Ovary (tissue), 7 donors: ENCODE measurements at regions not wholly inside any gene's neighbourhood (a gene's known extent, or its start where the extent isn't known, plus 50 kb on each side); places are given as distances from the start of the nearest gene placed in this dataset.

Experiments used
- DNase-seq, 5 donors: peaks; one replicate each; pipeline ENCODE4 v3.0.0-alpha.2; 2019 to 2020
- H3K27ac ChIP-seq, 2 donors: fragments of 200-600 bp; one replicate each; pipeline versions ENCODE4 v1.5.1 to v1.8.0; 2019 to 2022
- H3K27me3 ChIP-seq: fragments of 200-600 bp; one replicate; pipeline ENCODE4 v1.8.0; 2022
- H3K36me3 ChIP-seq: fragments of 200-600 bp; sonication (generic); one replicate; pipeline ENCODE4 v1.5.1; 2019
- H3K4me1 ChIP-seq: one replicate; pipeline ENCODE4 v1.8.1; 2013; ENCODE audit warnings: mild to moderate bottlenecking, moderate library complexity; ENCODE audit not compliant: insufficient read depth
- H3K4me3 ChIP-seq: fragments of 200-600 bp; sonication (generic); one replicate; pipeline ENCODE4 v1.5.1; 2017
- H3K9me3 ChIP-seq, 2 donors: fragments of 200-600 bp in 1 of 2; sonication (generic) in 1 of 2; one replicate each; pipeline versions ENCODE4 v1.5.1 to v1.8.1; 2013 to 2019; ENCODE audit warnings: mild to moderate bottlenecking in 1 of 2, moderate library complexity in 1 of 2
- EP300 ChIP-seq: sonication (generic); formaldehyde crosslinking; IDR thresholded peaks from one replicate; pipeline ENCODE4 v1.6.1; 2017; ENCODE audit warnings: antibody characterized with exemption
- POLR2A ChIP-seq: fragments of 450-650 bp; IDR thresholded peaks from one replicate; pipeline ENCODE4 v1.6.1; 2017; ENCODE audit warnings: antibody characterized with exemption, mild to moderate bottlenecking, moderate library complexity
- WGBS, 3 donors: extraction: QIAGEN DNeasy Blood & Tissue Kit in 1 of 3; methylation state at CpG; one replicate each; pipeline versions ENCODE4 v1.1.5 to v1.1.7; 2013 to 2017; 5-methylcytosine and 5-hydroxymethylcytosine counted together
- intact Hi-C, 4 donors: fragments of 100-400 bp; cut with DNase I; formaldehyde crosslinking; loops; one replicate each; pipeline versions ENCODE4 v1.11.0 to v1.15.1; 2022 to 2023
- TF ChIP-seq, protein P1 (sequence below), 3 donors: fragments of 450-650 bp in 2 of 3; fragments of 200-600 bp in 1 of 3; IDR thresholded peaks; one replicate each; pipeline versions ENCODE4 v1.5.1 to v1.8.0; 2016 to 2022; ENCODE audit warnings: antibody characterized with exemption in 3 of 3, mild to moderate bottlenecking in 1 of 3
- donor health status: DM: no; HTN: no; CAD: no; lungs with moderate emphysema.
- donor health status: DM: no; HTN: no; CAD: no.
- donor health status: Bipolar disorder and iron deficiency.
- donor health status: DM: no; HTN: no; CAD: no.
- donor health status: DM: yes; HTN: yes; CAD: no.

DNA sequence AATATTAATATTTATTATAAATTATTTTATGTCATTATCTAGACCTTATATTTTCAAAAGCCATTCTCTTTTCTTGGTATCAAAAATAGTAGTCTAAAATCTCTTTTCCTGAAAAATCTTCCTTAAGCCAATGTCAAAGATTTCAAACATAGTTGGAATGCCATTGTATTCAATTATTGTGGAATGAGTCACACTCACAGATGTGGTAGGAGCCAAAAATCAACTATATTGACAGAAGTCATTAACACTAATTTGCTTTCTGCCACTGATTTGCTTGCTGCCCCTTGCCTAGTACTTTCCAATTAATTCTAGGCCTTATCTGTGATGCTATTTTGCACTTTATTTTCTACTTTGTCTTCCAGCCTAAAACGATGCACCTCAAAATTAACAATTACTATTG, 1326.3 kb upstream of the GJE1 start:
- no peaks in the 10 kb centered on the region for H3K27me3 ChIP-seq

DNA sequence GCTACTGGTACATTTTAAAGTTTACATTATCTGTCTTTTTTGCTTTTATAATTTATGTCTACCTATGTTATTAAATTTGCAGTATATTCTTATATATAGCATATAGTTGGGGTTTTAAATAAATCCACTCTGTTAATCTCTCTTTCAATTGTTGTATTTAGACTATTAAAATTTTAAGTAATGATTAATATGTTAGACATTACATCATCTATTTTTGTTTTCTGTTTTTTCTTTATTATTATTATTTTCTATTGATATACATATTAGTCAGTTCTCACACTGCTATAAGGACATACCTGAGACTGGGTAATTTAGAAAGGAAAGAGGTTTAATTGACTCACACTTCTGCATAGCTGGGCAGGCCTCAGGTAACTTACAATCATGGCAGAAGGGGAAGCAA, 1338.2 kb upstream of the GJE1 start:
- TF ChIP-seq POLR2A: no peak
- no peak for TF ChIP-seq EP300
- TF ChIP-seq, protein P1, sequence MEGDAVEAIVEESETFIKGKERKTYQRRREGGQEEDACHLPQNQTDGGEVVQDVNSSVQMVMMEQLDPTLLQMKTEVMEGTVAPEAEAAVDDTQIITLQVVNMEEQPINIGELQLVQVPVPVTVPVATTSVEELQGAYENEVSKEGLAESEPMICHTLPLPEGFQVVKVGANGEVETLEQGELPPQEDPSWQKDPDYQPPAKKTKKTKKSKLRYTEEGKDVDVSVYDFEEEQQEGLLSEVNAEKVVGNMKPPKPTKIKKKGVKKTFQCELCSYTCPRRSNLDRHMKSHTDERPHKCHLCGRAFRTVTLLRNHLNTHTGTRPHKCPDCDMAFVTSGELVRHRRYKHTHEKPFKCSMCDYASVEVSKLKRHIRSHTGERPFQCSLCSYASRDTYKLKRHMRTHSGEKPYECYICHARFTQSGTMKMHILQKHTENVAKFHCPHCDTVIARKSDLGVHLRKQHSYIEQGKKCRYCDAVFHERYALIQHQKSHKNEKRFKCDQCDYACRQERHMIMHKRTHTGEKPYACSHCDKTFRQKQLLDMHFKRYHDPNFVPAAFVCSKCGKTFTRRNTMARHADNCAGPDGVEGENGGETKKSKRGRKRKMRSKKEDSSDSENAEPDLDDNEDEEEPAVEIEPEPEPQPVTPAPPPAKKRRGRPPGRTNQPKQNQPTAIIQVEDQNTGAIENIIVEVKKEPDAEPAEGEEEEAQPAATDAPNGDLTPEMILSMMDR (IDR thresholded peaks at IDR 0.05): no peak
- no peak overlapping the region for H3K4me3 ChIP-seq
- no peaks in the 10 kb centered on the region for H3K27me3 ChIP-seq
- H3K9me3 ChIP-seq: no peaks in the 10 kb centered on the region
- DNase-seq: no peak
- H3K27ac ChIP-seq: no peak overlapping the region
- intact Hi-C loops: no loop called here
- no peaks in the 10 kb centered on the region for H3K4me1 ChIP-seq
- no peaks in the 10 kb centered on the region for H3K36me3 ChIP-seq

More for the DNA sequence above, 1326.3 kb upstream of the GJE1 start:
- no peak for DNase-seq
- no peaks in the 10 kb centered on the region for H3K36me3 ChIP-seq
- no peak overlapping the region for H3K27ac ChIP-seq
- no peaks in the 10 kb centered on the region for H3K4me1 ChIP-seq
- WGBS, 3 donors: 83 to 87% (median 83%) methylated on average over 1 of the region's 1 CpG
- intact Hi-C loops: no loop called here
- TF ChIP-seq POLR2A: no peak
- TF ChIP-seq, protein P1 (IDR thresholded peaks at IDR 0.05): no peak
- no peak for TF ChIP-seq EP300
- H3K4me3 ChIP-seq: no peak overlapping the region
- H3K9me3 ChIP-seq: no peaks in the 10 kb centered on the region

DNA sequence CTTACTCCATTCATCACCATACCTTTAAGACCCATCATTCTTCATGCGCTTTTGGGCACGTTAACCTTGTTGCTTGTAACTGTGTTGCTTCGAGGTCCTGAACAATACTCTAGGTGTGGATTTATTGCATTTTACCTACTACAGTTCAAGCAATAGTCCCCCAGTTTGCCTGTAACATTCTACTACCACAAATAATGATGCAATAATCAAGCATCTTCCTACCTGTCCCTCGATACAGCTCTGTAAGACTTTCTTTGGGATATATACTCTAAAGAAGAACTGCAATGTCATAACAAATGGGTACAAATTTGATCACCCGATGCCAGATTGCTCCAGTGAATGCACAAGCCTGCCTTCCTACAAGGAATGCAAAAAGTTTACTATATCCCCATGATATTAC, 1342.6 kb upstream of the GJE1 start:
- no peaks in the 10 kb centered on the region for H3K27me3 ChIP-seq
- intact Hi-C loops: no loop called here
- H3K4me3 ChIP-seq: no peak overlapping the region
- H3K4me1 ChIP-seq: no peaks in the 10 kb centered on the region
- 95 to 96% (median 95%) methylated on average over 5 of the region's 5 CpGs for WGBS, 3 donors
- no peak for DNase-seq
- H3K9me3 ChIP-seq: no peaks in the 10 kb centered on the region
- H3K36me3 ChIP-seq: no peaks in the 10 kb centered on the region
- H3K27ac ChIP-seq: no peak overlapping the region
- TF ChIP-seq EP300 (no peak), POLR2A (no peak)
- TF ChIP-seq, protein P1 (IDR thresholded peaks at IDR 0.05): no peak

DNA sequence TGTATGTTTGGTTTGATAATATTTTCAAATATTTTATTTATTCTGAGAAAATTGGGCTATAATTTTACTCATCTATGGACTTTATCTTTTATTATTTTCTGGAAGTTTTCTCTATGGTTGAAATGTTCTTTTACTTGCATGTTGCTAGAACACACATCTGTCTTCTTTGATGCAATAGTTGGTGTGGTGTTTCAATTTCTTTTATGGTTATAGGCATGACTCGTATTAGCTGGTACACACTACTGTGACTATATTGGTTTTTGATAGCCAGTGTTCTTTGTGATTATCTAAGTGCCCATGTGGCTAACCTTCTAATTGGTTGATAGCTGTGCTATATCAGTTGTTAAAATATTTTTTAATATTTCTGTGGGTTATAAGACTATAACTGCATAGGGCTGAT, 1343.3 kb upstream of the GJE1 start:
- H3K27me3 ChIP-seq: no peaks in the 10 kb centered on the region
- TF ChIP-seq, protein P1 (IDR thresholded peaks at IDR 0.05): no peak
- TF ChIP-seq EP300 (no peak), POLR2A (no peak)
- H3K9me3 ChIP-seq: no peaks in the 10 kb centered on the region
- no peaks in the 10 kb centered on the region for H3K36me3 ChIP-seq
- intact Hi-C loops: no loop called here
- H3K4me1 ChIP-seq: no peaks in the 10 kb centered on the region
- no peak overlapping the region for H3K4me3 ChIP-seq
- DNase-seq: no peak
- WGBS, 3 donors: 89 to 100% (median 95%) methylated on average over 1 of the region's 1 CpG
- H3K27ac ChIP-seq: no peak overlapping the region

DNA sequence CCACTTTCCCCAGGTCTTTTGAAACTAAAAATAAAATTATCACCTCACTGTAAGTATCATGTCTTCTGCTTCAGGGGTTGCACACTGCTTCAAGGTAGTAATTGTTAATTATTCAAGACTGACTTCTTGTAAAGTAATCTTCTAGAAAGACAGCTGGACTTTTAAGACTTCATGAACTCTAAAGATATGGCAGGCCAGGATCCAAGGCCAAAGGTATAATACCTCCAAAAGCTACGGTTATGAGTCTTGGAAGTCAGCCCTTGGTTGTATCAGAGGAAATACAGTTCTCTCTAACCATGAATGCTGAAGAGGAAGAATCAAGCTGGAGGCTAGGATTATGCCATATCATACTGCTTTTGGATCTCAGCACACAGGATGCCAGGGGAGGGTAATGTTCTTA, 1346.8 kb upstream of the GJE1 start:
- no peak for DNase-seq
- Histone ChIP-seq H3K27me3 (no peaks in the 10 kb centered on the region), H3K9me3 (no peaks in the 10 kb centered on the region), H3K4me3 (no peak overlapping the region), H3K27ac (no peak overlapping the region), H3K36me3 (no peaks in the 10 kb centered on the region), H3K4me1 (no peaks in the 10 kb centered on the region)
- 17 to 43% (median 37%) methylated on average over 1 of the region's 1 CpG for WGBS, 3 donors
- TF ChIP-seq POLR2A (no peak), EP300 (no peak)
- TF ChIP-seq, protein P1 (IDR thresholded peaks at IDR 0.05): no peak
- intact Hi-C loops: no loop called here
